ENCODE measurements at regions not wholly inside any gene's neighbourhood (a gene's known extent, or its start where the extent isn't known, plus 50 kb on each side); places are given as distances from the start of the nearest gene placed in this dataset.

DNA sequence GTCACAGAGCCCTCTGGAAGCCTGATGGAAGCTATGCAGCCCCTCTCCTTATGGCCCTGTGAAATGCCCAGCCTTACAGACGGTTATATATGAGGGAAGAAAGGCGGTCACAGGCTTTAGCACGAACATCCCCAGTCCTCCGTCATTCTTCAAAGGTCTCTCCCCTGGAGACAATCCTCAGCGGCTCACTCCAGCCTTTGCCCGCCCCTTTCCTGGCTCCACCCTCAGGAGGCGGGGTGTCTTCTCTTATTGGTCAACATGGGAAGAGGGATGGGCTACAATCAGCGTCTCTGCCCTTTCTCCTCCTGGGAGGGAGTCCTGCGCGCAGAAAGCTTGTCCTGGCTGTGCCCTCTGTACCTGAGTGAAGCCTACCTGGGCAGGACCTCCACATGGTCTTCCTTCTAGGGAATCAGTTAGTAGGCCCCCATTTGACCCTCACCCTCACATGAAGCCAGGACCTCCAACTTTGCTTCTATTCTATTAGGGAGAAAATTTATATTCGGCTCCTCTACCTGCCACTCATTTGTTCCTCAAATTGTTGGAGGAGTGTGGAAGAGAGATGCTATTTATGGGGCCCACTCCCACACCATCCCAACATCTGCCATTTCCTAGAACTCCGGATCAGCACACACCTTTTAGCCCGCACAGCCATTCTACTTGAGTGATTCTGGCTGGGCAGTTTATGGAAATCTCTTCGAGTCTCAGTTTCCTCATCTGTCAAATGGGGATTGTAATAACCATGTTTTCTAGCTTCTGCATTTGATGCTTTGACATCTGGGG, 112.9 kb upstream of the SLC6A11 start:
- Mint-ChIP-seq H3K4me3 (ENCODE audit: unreplicated experiment) (no peak overlapping the region), H3K27ac (ENCODE audit: unreplicated experiment) (no peak overlapping the region), H3K36me3 (ENCODE audit: low read depth, unreplicated experiment) (no peaks in the 10 kb centered on the region), H3K27me3 (ENCODE audit: low read depth, unreplicated experiment) (peaks cover 41% of the 10 kb centered on the region), H3K9me3 (ENCODE audit: unreplicated experiment) (peaks cover 10% of the 10 kb centered on the region), H3K4me1 (ENCODE audit: low read depth, unreplicated experiment) (peaks cover 15% of the 10 kb centered on the region)
- Histone ChIP-seq H3K27ac (ENCODE audit: low read depth, low read length) (no peak overlapping the region), H2AFZ (ENCODE audit: low read depth, low read length) (no peak overlapping the region), H3K9ac (ENCODE audit: low read length) (no peak overlapping the region), H3K27me3 (ENCODE audit: insufficient read depth, low read length) (peaks cover 17% of the 10 kb centered on the region), H3K4me1 (ENCODE audit: insufficient read depth, low read length) (peaks cover 2% of the 10 kb centered on the region), H3K36me3 (ENCODE audit: insufficient read depth, low read length) (no peaks in the 10 kb centered on the region), H4K20me1 (ENCODE audit: insufficient read depth, low read length) (no peaks in the 10 kb centered on the region), H3K79me2 (ENCODE audit: insufficient read depth, low read length) (no peaks in the 10 kb centered on the region), H3K9me3 (ENCODE audit: insufficient read depth, low read depth, low read length) (no peaks in the 10 kb centered on the region), H3K4me3 (ENCODE audit: insufficient read depth, low read depth, low read length) (no peak overlapping the region), H3K4me2 (ENCODE audit: low read length) (no peak overlapping the region)
- TF ChIP-seq EZH2 (IDR thresholded peaks at IDR 0.05; ENCODE audit: insufficient read depth, low read length) = no peak
- TF ChIP-seq, protein P1, sequence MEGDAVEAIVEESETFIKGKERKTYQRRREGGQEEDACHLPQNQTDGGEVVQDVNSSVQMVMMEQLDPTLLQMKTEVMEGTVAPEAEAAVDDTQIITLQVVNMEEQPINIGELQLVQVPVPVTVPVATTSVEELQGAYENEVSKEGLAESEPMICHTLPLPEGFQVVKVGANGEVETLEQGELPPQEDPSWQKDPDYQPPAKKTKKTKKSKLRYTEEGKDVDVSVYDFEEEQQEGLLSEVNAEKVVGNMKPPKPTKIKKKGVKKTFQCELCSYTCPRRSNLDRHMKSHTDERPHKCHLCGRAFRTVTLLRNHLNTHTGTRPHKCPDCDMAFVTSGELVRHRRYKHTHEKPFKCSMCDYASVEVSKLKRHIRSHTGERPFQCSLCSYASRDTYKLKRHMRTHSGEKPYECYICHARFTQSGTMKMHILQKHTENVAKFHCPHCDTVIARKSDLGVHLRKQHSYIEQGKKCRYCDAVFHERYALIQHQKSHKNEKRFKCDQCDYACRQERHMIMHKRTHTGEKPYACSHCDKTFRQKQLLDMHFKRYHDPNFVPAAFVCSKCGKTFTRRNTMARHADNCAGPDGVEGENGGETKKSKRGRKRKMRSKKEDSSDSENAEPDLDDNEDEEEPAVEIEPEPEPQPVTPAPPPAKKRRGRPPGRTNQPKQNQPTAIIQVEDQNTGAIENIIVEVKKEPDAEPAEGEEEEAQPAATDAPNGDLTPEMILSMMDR (IDR thresholded peaks at IDR 0.05; ENCODE audit: insufficient read depth, low read depth, low read length) = no peak
- FAIRE-seq (no peak), DNase-seq (ENCODE audit: low read depth) (no peak)

DNA sequence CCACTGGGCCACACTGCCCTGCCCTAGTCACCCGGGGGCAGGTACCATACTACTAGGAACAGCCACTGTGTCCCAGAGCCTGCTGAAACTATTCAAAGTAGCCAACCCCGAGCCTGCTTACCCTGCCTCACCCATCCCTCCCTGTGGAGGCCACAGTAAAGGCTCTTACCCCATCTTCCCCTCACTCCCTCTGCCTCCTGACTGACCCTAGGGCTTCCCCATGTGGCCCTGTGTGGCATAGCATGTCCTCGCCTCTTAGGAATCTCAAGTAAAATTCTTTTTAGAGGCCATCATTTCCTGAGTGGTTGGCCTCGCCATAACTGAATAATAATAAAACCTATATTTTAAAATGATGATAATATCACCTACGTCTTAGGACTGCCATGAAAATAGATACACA, 112.2 kb upstream of the SLC6A11 start:
- peaks cover 25% of the 10 kb centered on the region for H3K27me3 ChIP-seq (ENCODE audit: insufficient read depth, low read length)
- H3K4me3 Mint-ChIP-seq (ENCODE audit: unreplicated experiment) = no peak overlapping the region
- no peaks in the 10 kb centered on the region for H4K20me1 ChIP-seq (ENCODE audit: insufficient read depth, low read length)
- H3K4me1 ChIP-seq (ENCODE audit: insufficient read depth, low read length) = peaks cover 2% of the 10 kb centered on the region
- FAIRE-seq (no peak), DNase-seq (ENCODE audit: low read depth) (peak; percentile 33)
- H3K9me3 Mint-ChIP-seq (ENCODE audit: unreplicated experiment) = peaks cover 10% of the 10 kb centered on the region
- H3K27ac Mint-ChIP-seq (ENCODE audit: unreplicated experiment) = peak overlapping the region; percentile 43
- no peaks in the 10 kb centered on the region for H3K36me3 ChIP-seq (ENCODE audit: insufficient read depth, low read length)
- no peak overlapping the region for H3K27ac ChIP-seq (ENCODE audit: low read depth, low read length)
- peaks cover 48% of the 10 kb centered on the region for H3K27me3 Mint-ChIP-seq (ENCODE audit: low read depth, unreplicated experiment)
- no peaks in the 10 kb centered on the region for H3K36me3 Mint-ChIP-seq (ENCODE audit: low read depth, unreplicated experiment)
- no peak overlapping the region for H3K9ac ChIP-seq (ENCODE audit: low read length)
- no peaks in the 10 kb centered on the region for H3K9me3 ChIP-seq (ENCODE audit: insufficient read depth, low read depth, low read length)
- H3K79me2 ChIP-seq (ENCODE audit: insufficient read depth, low read length) = no peaks in the 10 kb centered on the region
- H3K4me2 ChIP-seq (ENCODE audit: low read length) = no peak overlapping the region
- no peak overlapping the region for H2AFZ ChIP-seq (ENCODE audit: low read depth, low read length)
- H3K4me1 Mint-ChIP-seq (ENCODE audit: low read depth, unreplicated experiment) = peaks cover 15% of the 10 kb centered on the region
- H3K4me3 ChIP-seq (ENCODE audit: insufficient read depth, low read depth, low read length) = no peak overlapping the region
- no peak for TF ChIP-seq EZH2 (IDR thresholded peaks at IDR 0.05; ENCODE audit: insufficient read depth, low read length)
- TF ChIP-seq, protein P1 (IDR thresholded peaks at IDR 0.05; ENCODE audit: insufficient read depth, low read depth, low read length) = peak; percentile 44

DNA sequence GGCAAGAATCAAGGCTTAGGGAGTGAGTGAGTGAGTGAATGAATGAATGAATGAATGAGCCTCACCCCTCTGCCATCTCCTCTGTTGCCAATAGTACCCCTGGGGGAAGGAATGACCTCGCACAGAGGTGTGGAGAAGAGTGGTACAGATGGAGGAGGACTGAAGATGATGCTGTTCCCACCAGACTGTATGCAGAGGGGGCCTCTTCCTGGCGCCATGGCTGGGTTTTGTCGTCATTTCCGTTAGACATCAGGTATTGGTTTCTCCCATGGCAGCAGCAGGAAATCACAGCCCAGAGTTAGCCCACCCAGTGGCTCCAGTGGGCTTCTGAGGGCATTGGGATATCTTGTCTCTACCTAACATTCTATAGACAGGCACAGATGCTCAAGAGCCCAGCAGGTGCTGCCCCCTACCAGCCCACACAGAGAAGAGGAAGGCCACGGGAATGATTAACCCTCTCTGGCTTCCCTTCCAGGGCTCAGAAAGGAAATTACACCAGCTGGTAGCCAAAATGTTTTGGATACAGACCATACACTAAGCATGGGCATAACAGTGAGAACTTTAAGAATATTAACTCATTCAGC, 109.8 kb upstream of the SLC6A11 start:
- Histone ChIP-seq H3K9me3 (ENCODE audit: insufficient read depth, low read depth, low read length) (no peaks in the 10 kb centered on the region), H3K36me3 (ENCODE audit: insufficient read depth, low read length) (no peaks in the 10 kb centered on the region), H3K4me3 (ENCODE audit: insufficient read depth, low read depth, low read length) (no peak overlapping the region), H3K79me2 (ENCODE audit: insufficient read depth, low read length) (no peaks in the 10 kb centered on the region), H3K4me2 (ENCODE audit: low read length) (no peak overlapping the region), H3K9ac (ENCODE audit: low read length) (no peak overlapping the region), H3K27ac (ENCODE audit: low read depth, low read length) (no peak overlapping the region), H3K27me3 (ENCODE audit: insufficient read depth, low read length) (peaks cover 36% of the 10 kb centered on the region), H4K20me1 (ENCODE audit: insufficient read depth, low read length) (no peaks in the 10 kb centered on the region), H2AFZ (ENCODE audit: low read depth, low read length) (no peak overlapping the region), H3K4me1 (ENCODE audit: insufficient read depth, low read length) (peaks cover 2% of the 10 kb centered on the region)
- FAIRE-seq (no peak), DNase-seq (ENCODE audit: low read depth) (no peak)
- TF ChIP-seq EZH2 (IDR thresholded peaks at IDR 0.05; ENCODE audit: insufficient read depth, low read length) = no peak
- TF ChIP-seq, protein P1 (IDR thresholded peaks at IDR 0.05; ENCODE audit: insufficient read depth, low read depth, low read length) = no peak
- Mint-ChIP-seq H3K36me3 (ENCODE audit: low read depth, unreplicated experiment) (no peaks in the 10 kb centered on the region), H3K4me3 (ENCODE audit: unreplicated experiment) (no peak overlapping the region), H3K4me1 (ENCODE audit: low read depth, unreplicated experiment) (peaks cover 15% of the 10 kb centered on the region), H3K9me3 (ENCODE audit: unreplicated experiment) (peaks cover 10% of the 10 kb centered on the region), H3K27me3 (ENCODE audit: low read depth, unreplicated experiment) (peaks cover 69% of the 10 kb centered on the region), H3K27ac (ENCODE audit: unreplicated experiment) (no peak overlapping the region)

Data from astrocyte (in vitro differentiated cells and primary cell).